ENCODE measurements at regions not wholly inside any gene's neighbourhood (a gene's known extent, or its start where the extent isn't known, plus 50 kb on each side); places are given as distances from the start of the nearest gene placed in this dataset.

- TF ChIP-seq EZH2 (IDR thresholded peaks at IDR 0.05; ENCODE audit: borderline replicate concordance) (no peak), EZH2phosphoT487 (IDR thresholded peaks at IDR 0.05; ENCODE audit: low read depth, severe bottlenecking, unreplicated experiment) (no peak)
Measured at GRCh38 chr3:159039286-159039685, 237.4 kb downstream of the MFSD1 start.

All from hepatocyte (in vitro differentiated cells).